HepG2 (cell line): ENCODE measurements at regions not wholly inside any gene's neighbourhood (a gene's known extent, or its start where the extent isn't known, plus 50 kb on each side); places are given as distances from the start of the nearest gene placed in this dataset.

Source experiments
- ATAC-seq: fragments of 200-7000 bp; cut with Tn5 transposase; 3 replicates; pipeline ENCODE4 v1.9.1; 2020; ENCODE audit warnings: mild to moderate bottlenecking, moderate library complexity
- BruUV-seq: library from RNA; stranded (reverse); fragments of 400-500 nt; replicated peaks from 2 replicates; lab custom pipeline; 2021; lab: Mats Ljungman, UMichigan
- CTCF ChIA-PET: fragments of 300-600 bp; formaldehyde crosslinking; extraction: SDS; loops from one replicate; lab custom pipeline; 2021; ENCODE audit warnings: low total read pairs, inconsistent platforms, low intra/inter-chr PET ratio; lab: Yijun Ruan, JAX
- POLR2A ChIA-PET: fragments of 350-600 bp; sonication (Branson Sonifier 250); formaldehyde crosslinking; loops from one replicate; lab custom pipeline; 2020; ENCODE audit warnings: antibody characterized with exemption, inconsistent platforms; lab: Yijun Ruan, JAX
- DNase-seq: peaks from one replicate; pipeline ENCODE4 v3.0.0-alpha.2; 2015; ENCODE audit warnings: low spot score
- FAIRE-seq: peaks from 3 replicates; lab custom pipeline; 2011; peaks lifted over from hg19 to GRCh38; lab: Jason Lieb, UNC
- H2AFZ ChIP-seq: one replicate; pipeline ENCODE4 v1.6.1; 2011; ENCODE audit warnings: low read length, inconsistent platforms
- H3K27ac ChIP-seq: fragments of 300-600 bp; 3 replicates; pipeline ENCODE4 v1.8.0; 2011; ENCODE audit warnings: mixed run types, mild to moderate bottlenecking, mixed read lengths, low read length, inconsistent platforms; ENCODE audit not compliant: insufficient read depth; ENCODE audit errors: extremely low read length
- H3K27me3 ChIP-seq, 2 experiments: fragments of 200-600 bp in 1 of 2; 2 replicates in 1 of 2; 3 replicates in 1 of 2; pipeline versions ENCODE4 v1.6.0 to v1.8.0; 2011; ENCODE audit warnings: low read length in 2 of 2, mild to moderate bottlenecking in 2 of 2, moderate library complexity in 2 of 2, inconsistent platforms in 1 of 2; ENCODE audit not compliant: insufficient read depth in 2 of 2, control insufficient read depth in 1 of 2
- H3K36me3 ChIP-seq, 2 experiments: fragments of 200-600 bp in 1 of 2; replicated peaks in 1 of 2; 2 replicates in 1 of 2; 3 replicates in 1 of 2; pipeline versions ENCODE4 v1.5.1 to v1.8.0; 2011; ENCODE audit warnings: low read length in 2 of 2, inconsistent platforms in 1 of 2; ENCODE audit not compliant: insufficient read depth in 2 of 2, control insufficient read depth in 1 of 2
- H3K4me1 ChIP-seq: 2 replicates; pipeline ENCODE4 v1.5.1; 2012; ENCODE audit warnings: low read length, inconsistent platforms; ENCODE audit not compliant: insufficient read depth
- H3K4me2 ChIP-seq: 2 replicates; pipeline ENCODE4 v1.6.0; 2011; ENCODE audit warnings: low read depth, low read length, inconsistent platforms
- H3K4me3 ChIP-seq, 3 experiments: fragments of 200-600 bp in 1 of 3; sonication (generic), shearing (Covaris generic) in 1 of 3; replicated peaks in 1 of 3; 2 replicates each; pipeline ENCODE4 v1.5.1; 2011 to 2016; ENCODE audit warnings: low read length in 3 of 3, inconsistent platforms in 2 of 3, low read depth in 2 of 3, mild to moderate bottlenecking in 2 of 3, control low read depth in 1 of 3, mixed read lengths in 1 of 3; ENCODE audit not compliant: insufficient read depth in 1 of 3
- H3K79me2 ChIP-seq: one replicate; pipeline ENCODE4 v1.6.1; 2011; ENCODE audit warnings: low read length, inconsistent platforms; ENCODE audit not compliant: insufficient read depth
- H3K9ac ChIP-seq: 2 replicates; pipeline ENCODE4 v1.6.0; 2011; ENCODE audit warnings: mild to moderate bottlenecking, low read depth, low read length, inconsistent platforms; ENCODE audit not compliant: insufficient read depth
- H3K9me3 ChIP-seq: 2 replicates; pipeline ENCODE4 v1.5.1; 2012; ENCODE audit warnings: mild to moderate bottlenecking, low read length
- H4K20me1 ChIP-seq: 2 replicates; pipeline ENCODE4 v1.6.0; 2011; ENCODE audit warnings: inconsistent platforms, mild to moderate bottlenecking, low read length, moderate library complexity; ENCODE audit not compliant: insufficient read depth
- MAFF ChIP-seq: IDR thresholded peaks from 2 replicates; pipeline ENCODE4 v1.6.1; 2011; ENCODE audit warnings: low read depth, low read length, improper control_type of control experiment
- MAFK ChIP-seq, 2 experiments: IDR thresholded peaks in 1 of 2; conservative IDR thresholded peaks in 1 of 2; 2 replicates each; pipeline ENCODE4 v1.6.1; 2011; ENCODE audit warnings: improper control_type of control experiment in 2 of 2, low read length in 2 of 2
- NFATC3 ChIP-seq: sonication (generic); formaldehyde crosslinking; IDR thresholded peaks from 2 replicates; pipeline ENCODE4 v1.5.1; 2020; ENCODE audit warnings: mild to moderate bottlenecking, missing genetic modification reagents
- NFKB2 ChIP-seq: sonication (generic); formaldehyde crosslinking; IDR thresholded peaks from 2 replicates; pipeline ENCODE4 v1.4.0; 2020; ENCODE audit warnings: missing genetic modification reagents, borderline replicate concordance
- NR1H2 ChIP-seq: sonication (generic); formaldehyde crosslinking; IDR thresholded peaks from 2 replicates; pipeline ENCODE4 v1.8.1; 2022; ENCODE audit warnings: low read depth, missing genetic modification reagents, borderline replicate concordance
- ONECUT2 ChIP-seq: sonication (generic); formaldehyde crosslinking; IDR thresholded peaks from 2 replicates; pipeline ENCODE4 v1.4.0; 2020; ENCODE audit warnings: missing genetic modification reagents
- PAWR ChIP-seq: sonication (generic); formaldehyde crosslinking; IDR thresholded peaks from 2 replicates; pipeline ENCODE4 v1.4.0; 2020; ENCODE audit warnings: missing genetic modification reagents, mild to moderate bottlenecking, borderline replicate concordance
- ZNF550 ChIP-seq: sonication (generic); formaldehyde crosslinking; IDR thresholded peaks from 2 replicates; pipeline ENCODE4 v1.4.0; 2020; ENCODE audit warnings: mild to moderate bottlenecking, missing genetic modification reagents, borderline replicate concordance
- ZNF589 ChIP-seq: sonication (generic); formaldehyde crosslinking; conservative IDR thresholded peaks from 2 replicates; pipeline ENCODE4 v1.8.0; 2022; ENCODE audit warnings: mild to moderate bottlenecking, moderate library complexity, missing genetic modification reagents
- ZNF629 ChIP-seq: sonication (generic); formaldehyde crosslinking; conservative IDR thresholded peaks from 2 replicates; pipeline ENCODE4 v1.5.0; 2020; ENCODE audit warnings: missing genetic modification reagents
- in situ Hi-C: cut with HindIII; loops from 2 replicates; pipeline ENCODE4 v1.10.0; 2017; ENCODE audit warnings: low pct_unique_long_range_greater_than_20kb; ENCODE audit not compliant: extremely low pct_ligation_motif_present
- intact Hi-C: fragments of 100-400 bp; cut with micrococcal nuclease; formaldehyde crosslinking; loops from one replicate; pipeline ENCODE4 v1.10.0; 2022; ENCODE audit not compliant: unreplicated experiment
- TF ChIP-seq, protein P1 (sequence below): sonication (generic); formaldehyde crosslinking; IDR thresholded peaks from 2 replicates; pipeline ENCODE4 v1.5.1; 2020; ENCODE audit warnings: missing genetic modification reagents, mild to moderate bottlenecking, borderline replicate concordance
- TF ChIP-seq, protein P2 (sequence below): sonication (generic); formaldehyde crosslinking; IDR thresholded peaks from 2 replicates; pipeline ENCODE4 v1.4.0; 2020; ENCODE audit warnings: missing genetic modification reagents
- TF ChIP-seq, protein P3 (sequence below): sonication (generic); formaldehyde crosslinking; IDR thresholded peaks from 2 replicates; pipeline ENCODE4; 2020; ENCODE audit warnings: missing genetic modification reagents, mild to moderate bottlenecking, borderline replicate concordance

DNA sequence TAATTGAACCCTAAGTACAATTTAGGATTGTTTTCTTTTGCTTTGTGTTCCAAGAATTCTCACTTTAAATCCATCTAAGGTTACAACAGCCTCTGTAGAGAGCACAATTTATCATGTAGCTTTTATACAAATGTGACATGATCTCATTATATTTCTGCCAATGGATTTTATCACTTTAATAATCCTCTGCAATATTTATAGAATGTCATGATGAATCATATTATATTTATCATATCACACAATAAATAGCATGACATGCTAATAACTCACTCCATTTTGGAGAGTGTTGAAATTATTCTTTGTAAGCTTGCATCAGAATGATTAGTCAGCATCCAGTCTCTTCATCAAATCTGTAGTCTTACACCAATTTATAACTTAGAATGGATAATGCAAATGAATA lies 280.6 kb upstream of the ZNF717 start:
- CTCF ChIA-PET, result no interaction called here
- intact Hi-C loops, result no loop called here
- POLR2A ChIA-PET, result no interaction called here
- no peak overlapping the region for H3K9ac ChIP-seq
- no peaks in the 10 kb centered on the region for H4K20me1 ChIP-seq
- DNase-seq (no peak), ATAC-seq (no peak), FAIRE-seq (no peak)
- no peaks in the 10 kb centered on the region for H3K4me1 ChIP-seq
- no peak overlapping the region for H3K4me2 ChIP-seq
- H2AFZ ChIP-seq, result no peak overlapping the region
- no peaks in the 10 kb centered on the region for H3K9me3 ChIP-seq
- no peaks in the 10 kb centered on the region for H3K36me3 ChIP-seq
- no TSS peak for BruUV-seq
- in situ Hi-C loops, result no loop called here
- H3K27ac ChIP-seq, result no peak overlapping the region
- H3K79me2 ChIP-seq, result no peaks in the 10 kb centered on the region
- no peaks in the 10 kb centered on the region; a peak in 1 of 5 replicates for H3K27me3 ChIP-seq
- no peak overlapping the region for H3K4me3 ChIP-seq
- TF ChIP-seq MAFK (conservative IDR thresholded peaks at IDR 0.05 in 1 of 2, IDR thresholded peaks at IDR 0.05 in 1 of 2; ENCODE audit: low read length in 2 of 2) (peak; percentile 28 to 55; a peak in 3 of 4 replicates), NFKB2 (CRISPR knock-in tag) (no peak), PAWR (CRISPR knock-in tag) (no peak), NR1H2 (CRISPR knock-in tag) (no peak), ONECUT2 (no peak), ZNF550 (CRISPR knock-in tag) (no peak), NFATC3 (no peak), MAFF (peak; percentile 37; the same call in 1 of the 2 replicates), ZNF629 (no peak), ZNF589 (CRISPR knock-in tag) (no peak)
- TF ChIP-seq, protein P1, sequence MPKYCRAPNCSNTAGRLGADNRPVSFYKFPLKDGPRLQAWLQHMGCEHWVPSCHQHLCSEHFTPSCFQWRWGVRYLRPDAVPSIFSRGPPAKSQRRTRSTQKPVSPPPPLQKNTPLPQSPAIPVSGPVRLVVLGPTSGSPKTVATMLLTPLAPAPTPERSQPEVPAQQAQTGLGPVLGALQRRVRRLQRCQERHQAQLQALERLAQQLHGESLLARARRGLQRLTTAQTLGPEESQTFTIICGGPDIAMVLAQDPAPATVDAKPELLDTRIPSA (CRISPR knock-in tag), result no peak
- TF ChIP-seq, protein P2, sequence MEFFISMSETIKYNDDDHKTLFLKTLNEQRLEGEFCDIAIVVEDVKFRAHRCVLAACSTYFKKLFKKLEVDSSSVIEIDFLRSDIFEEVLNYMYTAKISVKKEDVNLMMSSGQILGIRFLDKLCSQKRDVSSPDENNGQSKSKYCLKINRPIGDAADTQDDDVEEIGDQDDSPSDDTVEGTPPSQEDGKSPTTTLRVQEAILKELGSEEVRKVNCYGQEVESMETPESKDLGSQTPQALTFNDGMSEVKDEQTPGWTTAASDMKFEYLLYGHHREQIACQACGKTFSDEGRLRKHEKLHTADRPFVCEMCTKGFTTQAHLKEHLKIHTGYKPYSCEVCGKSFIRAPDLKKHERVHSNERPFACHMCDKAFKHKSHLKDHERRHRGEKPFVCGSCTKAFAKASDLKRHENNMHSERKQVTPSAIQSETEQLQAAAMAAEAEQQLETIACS, result no peak
- TF ChIP-seq, protein P3, sequence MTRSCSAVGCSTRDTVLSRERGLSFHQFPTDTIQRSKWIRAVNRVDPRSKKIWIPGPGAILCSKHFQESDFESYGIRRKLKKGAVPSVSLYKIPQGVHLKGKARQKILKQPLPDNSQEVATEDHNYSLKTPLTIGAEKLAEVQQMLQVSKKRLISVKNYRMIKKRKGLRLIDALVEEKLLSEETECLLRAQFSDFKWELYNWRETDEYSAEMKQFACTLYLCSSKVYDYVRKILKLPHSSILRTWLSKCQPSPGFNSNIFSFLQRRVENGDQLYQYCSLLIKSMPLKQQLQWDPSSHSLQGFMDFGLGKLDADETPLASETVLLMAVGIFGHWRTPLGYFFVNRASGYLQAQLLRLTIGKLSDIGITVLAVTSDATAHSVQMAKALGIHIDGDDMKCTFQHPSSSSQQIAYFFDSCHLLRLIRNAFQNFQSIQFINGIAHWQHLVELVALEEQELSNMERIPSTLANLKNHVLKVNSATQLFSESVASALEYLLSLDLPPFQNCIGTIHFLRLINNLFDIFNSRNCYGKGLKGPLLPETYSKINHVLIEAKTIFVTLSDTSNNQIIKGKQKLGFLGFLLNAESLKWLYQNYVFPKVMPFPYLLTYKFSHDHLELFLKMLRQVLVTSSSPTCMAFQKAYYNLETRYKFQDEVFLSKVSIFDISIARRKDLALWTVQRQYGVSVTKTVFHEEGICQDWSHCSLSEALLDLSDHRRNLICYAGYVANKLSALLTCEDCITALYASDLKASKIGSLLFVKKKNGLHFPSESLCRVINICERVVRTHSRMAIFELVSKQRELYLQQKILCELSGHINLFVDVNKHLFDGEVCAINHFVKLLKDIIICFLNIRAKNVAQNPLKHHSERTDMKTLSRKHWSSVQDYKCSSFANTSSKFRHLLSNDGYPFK (CRISPR knock-in tag), result no peak
